GM19452 (cell line): ENCODE measurements at regions not wholly inside any gene's neighbourhood (a gene's known extent, or its start where the extent isn't known, plus 50 kb on each side); places are given as distances from the start of the nearest gene placed in this dataset.

Source experiments
- ATAC-seq: cut with Tn5 transposase; IDR thresholded peaks from one replicate; pipeline ENCODE4 v1.9.1; 2021; ENCODE audit not compliant: unreplicated experiment

- ATAC-seq = no peak
These were observed 410.6 kb upstream of the THRB start for GRCh38 chr3:24905266-24905665.

DNA sequence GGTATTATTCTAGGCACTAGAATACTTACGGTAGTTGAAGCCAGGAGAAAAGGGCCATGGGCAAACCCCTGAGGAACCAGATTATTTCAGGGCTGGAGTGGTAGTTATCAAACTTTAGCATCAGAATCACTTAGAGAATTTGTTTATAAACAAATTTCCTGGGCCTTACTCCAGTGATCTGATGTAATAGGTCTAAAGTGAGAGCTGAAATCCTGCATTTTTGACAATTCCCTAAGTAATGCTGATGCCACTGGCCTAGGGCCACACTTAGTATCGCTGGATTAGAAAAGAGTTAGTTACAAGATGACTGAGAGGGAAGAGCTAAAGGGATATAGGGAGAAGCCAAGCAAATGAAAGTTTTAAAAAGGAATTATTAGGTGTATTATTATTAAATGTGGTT, 412.5 kb upstream of the THRB start:
- no peak for ATAC-seq

- no peak for ATAC-seq
These were observed 416.4 kb upstream of the THRB start for GRCh38 chr3:24911076-24911475.

- ATAC-seq = no peak
These were observed 421.0 kb upstream of the THRB start for GRCh38 chr3:24915639-24916038.

DNA sequence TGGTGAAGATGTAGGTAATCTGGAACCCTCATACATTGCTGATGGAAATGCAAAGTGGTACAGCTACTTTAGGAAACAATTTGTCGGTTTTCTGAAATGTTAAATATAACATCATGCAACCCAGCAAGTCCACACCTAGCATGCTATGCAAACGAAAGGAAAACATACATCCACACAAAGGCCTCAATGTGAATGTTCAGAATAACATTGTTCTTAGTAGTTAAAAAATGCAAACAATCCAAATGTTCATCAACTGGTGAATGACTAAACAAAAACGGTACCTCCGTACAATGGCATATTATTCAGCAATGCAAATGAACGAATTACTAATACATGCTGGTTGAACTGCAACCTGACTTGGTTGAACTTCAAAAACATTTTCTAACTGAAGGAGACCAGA, 423.3 kb upstream of the THRB start:
- ATAC-seq = no peak

DNA sequence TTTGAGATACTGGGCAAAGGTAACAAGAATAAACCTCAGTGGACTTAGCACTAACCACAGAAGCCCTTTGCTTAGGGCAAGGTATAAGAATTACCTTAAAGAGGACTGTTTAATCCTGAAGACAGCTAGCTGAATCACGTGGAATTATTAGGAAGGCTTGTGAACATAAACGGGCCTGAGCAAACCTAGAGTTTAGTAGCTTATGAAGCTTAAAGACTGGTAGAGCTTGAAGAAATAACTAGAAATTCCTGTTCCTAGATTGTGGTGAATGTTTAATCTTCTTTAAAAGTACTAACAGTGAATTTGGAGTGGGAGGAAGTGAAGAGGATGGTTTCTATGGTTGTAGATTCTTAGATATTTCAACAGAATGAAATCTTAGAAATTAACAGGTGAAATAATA, 428.9 kb upstream of the THRB start:
- no peak for ATAC-seq

DNA sequence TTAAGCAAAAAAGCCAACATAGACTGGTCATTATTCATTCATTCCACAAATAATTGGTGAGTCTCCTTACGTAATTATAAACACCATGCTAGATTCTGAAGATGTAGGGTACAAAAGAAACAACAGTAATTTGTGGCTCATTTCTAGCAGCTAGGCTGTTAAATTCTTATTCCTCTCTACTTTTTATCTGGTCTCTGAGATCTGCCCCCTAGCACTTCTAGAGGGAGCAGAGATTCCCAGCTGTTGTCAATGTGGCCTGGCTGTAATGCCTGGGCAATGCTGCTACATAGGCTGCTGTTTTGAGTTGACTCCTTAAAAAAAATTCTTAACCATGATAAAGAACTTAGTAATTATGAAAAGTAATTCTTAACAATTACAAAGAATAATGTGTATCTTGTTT, 434.9 kb upstream of the THRB start:
- no peak for ATAC-seq

DNA sequence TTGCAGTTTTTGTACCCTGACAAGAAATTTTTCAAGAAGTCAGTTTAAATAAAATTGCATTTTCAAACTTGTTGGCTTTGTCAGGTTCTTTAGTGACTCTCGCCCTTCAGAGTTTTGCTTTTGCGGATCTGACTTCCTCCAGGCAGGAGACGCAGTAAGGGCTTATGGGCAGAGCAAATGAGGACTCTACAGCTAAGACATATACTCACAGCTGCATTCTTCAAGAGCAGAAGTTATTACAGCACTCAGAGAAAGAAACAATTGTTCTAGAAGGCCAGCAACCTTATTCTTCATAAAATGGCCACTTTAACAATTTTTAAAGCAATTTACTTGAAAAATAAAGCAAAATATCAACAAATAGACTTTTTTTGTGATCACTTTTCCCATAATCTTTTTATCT, 438.8 kb upstream of the THRB start:
- no peak for ATAC-seq

- no peak for ATAC-seq
These were observed 441.9 kb upstream of the THRB start for GRCh38 chr3:24936574-24936973.

DNA sequence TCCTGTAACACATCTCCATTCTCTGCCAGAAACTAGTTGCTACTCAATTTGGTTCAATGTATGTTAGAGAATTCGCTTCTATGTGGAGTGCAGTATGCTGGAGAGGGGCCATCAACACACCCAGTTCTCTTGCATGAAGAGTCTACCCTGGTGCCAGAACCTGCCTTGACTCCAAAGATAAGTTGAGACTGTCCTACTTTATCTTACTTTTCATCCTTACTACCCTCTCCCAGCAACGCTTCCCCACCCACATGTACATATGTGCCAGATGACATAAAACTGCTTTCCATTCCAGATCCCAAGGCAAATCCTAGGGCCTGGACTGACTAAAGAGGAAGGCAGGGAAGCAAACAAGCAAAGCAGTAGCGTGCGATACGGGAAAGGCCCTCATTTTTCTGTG, 442.6 kb upstream of the THRB start:
- ATAC-seq = no peak

DNA sequence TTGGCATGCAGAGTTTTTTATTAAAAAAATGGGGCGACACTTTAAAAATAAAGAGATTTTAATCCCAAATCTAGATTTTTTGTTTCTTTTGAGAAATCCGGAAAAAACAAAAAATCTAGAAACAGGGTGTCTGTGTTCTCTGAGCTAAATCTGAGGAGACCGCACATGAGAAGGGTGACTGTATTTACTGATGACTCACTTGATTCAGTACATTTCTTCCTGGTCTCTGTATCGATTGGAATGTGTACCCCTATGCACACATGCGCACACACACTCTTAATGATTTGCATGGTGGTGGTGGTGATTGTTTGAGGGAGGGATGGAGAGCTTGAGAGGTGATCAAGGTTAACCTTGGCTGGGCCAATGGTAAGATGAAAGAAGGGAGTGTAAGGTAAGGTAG, 443.1 kb upstream of the THRB start:
- no peak for ATAC-seq

GRCh38 chr3:24943961-24944360, 449.3 kb upstream of the THRB start:
- ATAC-seq = no peak

- ATAC-seq = no peak
These were observed 450.3 kb upstream of the THRB start for GRCh38 chr3:24944805-24945520.

GRCh38 chr3:24945563-24945962, 450.9 kb upstream of the THRB start:
- no peak for ATAC-seq

DNA sequence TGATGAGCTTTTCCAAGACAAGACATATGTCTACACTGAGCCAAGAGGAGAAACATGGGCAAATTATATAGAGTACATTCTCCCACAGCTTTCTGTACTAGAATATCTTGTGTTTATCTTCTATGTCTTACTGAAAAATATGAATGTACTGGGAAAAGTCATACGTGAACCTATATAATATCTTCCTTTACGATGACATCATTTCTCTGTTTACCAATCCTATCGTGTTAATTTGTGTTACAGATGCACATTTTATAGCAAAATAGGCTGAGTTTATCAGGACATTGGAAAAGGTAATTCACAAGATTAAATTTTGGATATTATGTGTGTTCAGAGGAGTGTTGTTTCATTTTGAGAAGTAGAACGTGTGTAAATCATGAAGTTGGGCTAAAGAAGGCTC, 452.5 kb upstream of the THRB start:
- ATAC-seq = no peak

GRCh38 chr3:24951180-24951579, 456.5 kb upstream of the THRB start:
- no peak for ATAC-seq

GRCh38 chr3:24952388-24952787, 457.7 kb upstream of the THRB start:
- no peak for ATAC-seq

GRCh38 chr3:24953060-24953771, 458.6 kb upstream of the THRB start:
- ATAC-seq = no peak

DNA sequence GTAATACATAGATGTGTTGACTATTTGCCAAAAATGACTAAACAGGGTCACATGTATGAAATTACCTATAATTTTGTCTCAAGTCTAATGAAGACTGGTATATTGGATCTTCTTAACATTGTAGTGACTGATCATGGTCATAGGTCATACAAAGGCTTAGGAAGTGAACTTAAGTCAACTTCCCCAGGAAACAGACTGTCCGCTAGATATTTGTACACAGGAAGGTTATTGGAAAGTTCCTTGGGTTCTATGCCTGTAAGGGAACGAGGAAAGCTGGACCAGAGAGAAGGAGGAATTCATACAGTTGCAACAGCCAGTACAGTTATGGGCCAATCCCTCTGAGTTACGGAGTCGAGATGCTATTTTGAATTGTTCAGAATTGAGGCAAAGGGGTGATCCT, 462.0 kb upstream of the THRB start:
- ATAC-seq = no peak

DNA sequence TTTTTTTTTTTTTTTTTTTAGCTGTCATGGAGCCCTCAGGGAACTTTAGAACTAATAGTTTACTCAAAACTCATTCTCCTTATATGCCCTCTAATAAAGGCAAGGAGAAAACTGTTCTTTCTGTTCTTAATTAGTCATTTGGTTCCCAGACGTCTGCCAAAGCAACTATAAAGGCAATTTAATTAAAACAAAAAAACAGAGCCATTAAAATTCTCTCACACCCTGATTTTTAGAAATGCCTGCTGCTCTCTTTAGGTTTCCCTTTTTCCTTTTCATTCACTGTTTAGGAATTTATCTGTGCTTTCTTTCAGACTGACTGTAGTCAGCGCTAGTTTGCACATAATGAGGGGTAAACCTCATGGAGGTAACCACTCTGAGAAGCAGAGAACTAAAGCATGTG, 463.6 kb upstream of the THRB start:
- no peak for ATAC-seq

GRCh38 chr3:24958910-24959447, 464.3 kb upstream of the THRB start:
- ATAC-seq = no peak

DNA sequence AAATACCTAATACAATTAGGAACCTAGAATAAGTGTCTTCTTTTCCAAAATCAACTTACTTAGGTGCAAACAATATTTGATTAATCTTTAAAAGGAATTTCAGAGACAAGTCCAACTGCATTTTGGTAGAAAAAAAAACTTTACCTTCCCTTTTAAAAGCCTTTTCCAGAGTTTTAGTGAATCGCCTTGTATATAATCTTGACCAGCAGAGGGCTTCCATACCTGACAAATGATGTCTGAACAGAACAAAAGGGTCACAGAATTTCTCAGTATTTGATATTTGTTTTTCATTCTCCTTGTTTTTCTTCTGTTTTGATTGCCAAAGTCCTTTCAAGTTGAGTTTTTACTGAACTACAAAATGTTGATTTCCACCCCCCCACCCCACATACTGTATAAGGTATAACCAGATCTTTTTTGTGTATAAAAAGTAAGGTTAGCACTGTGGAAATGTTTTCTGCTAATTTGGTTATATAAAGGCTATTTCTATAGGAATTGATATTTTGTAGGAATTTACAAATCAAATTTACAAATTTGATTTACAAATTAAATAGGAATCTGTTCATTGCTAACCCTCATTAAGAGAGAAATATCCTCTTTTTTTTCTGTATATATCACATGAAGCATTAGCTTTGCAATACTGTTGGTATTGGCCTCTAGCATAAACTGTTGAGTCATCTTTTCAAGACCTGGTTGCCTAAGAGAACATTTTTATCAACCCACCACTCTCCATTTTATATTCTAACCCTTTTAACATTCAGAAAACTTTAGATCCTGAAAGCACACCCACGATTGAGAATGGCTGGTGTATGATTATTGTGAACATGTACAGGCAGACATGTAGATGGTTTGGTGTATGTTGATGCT, 464.1 kb upstream of the RARB start:
- ATAC-seq = no peak
